ENCODE measurements at regions not wholly inside any gene's neighbourhood (a gene's known extent, or its start where the extent isn't known, plus 50 kb on each side); places are given as distances from the start of the nearest gene placed in this dataset.

DNA sequence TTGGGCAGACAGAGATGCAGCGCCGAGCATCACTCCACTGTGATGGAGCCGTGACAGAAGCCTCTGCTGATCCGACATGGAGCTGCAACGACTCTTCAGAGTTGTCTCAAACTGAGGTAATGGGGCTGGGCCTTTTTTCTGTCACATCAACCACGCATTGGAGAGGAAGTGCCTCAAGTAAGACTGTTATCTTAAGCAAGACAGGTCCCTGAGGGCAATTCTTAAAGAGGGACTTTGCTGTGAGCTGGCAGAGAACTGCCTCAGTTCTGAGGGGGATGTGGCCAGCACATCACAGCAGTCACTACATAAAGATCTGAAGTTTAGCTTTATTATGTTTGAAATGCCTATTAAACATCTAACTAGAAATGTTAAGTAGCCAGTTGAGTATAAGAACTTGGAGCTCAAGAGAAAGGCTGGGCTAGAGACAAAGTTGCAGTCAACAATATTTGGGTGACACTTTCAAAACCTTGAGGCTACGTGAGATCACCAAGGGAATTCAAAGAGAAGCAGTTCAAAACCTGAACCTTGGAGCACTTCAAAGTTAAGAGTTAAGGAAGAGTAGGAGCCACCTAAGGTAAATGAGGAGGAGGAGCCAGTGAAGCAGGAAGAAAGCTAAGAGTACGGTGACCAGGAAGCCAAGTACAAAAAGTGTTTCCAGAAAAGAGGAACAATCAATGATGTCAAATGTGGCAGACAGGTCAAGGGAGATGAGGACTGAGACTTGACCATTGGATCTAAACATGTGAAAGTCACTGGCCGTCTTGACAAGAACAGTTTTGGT is 54.2 kb upstream of the BCL9 start:
- TF ChIP-seq, protein P1, sequence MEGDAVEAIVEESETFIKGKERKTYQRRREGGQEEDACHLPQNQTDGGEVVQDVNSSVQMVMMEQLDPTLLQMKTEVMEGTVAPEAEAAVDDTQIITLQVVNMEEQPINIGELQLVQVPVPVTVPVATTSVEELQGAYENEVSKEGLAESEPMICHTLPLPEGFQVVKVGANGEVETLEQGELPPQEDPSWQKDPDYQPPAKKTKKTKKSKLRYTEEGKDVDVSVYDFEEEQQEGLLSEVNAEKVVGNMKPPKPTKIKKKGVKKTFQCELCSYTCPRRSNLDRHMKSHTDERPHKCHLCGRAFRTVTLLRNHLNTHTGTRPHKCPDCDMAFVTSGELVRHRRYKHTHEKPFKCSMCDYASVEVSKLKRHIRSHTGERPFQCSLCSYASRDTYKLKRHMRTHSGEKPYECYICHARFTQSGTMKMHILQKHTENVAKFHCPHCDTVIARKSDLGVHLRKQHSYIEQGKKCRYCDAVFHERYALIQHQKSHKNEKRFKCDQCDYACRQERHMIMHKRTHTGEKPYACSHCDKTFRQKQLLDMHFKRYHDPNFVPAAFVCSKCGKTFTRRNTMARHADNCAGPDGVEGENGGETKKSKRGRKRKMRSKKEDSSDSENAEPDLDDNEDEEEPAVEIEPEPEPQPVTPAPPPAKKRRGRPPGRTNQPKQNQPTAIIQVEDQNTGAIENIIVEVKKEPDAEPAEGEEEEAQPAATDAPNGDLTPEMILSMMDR (conservative IDR thresholded peaks at IDR 0.05), result no peak
- no peak for TF ChIP-seq EZH2 (IDR thresholded peaks at IDR 0.05; ENCODE audit: low read depth)

Data from PC-9 (cell line).